Thoracic aorta (tissue), 2 donors: ENCODE measurements at regions not wholly inside any gene's neighbourhood (a gene's known extent, or its start where the extent isn't known, plus 50 kb on each side); places are given as distances from the start of the nearest gene placed in this dataset.

ENCODE experiments used
- ATAC-seq: fragments of 150-250 bp; one replicate; pipeline ENCODE4 v1.8.0; 2017; ENCODE audit warnings: low read depth; ENCODE audit not compliant: insufficient number of reproducible peaks, low FRiP score
- DNase-seq: peaks from one replicate; pipeline ENCODE4 v3.0.0-alpha.2; 2020; ENCODE audit warnings: low spot score
- H3K27ac ChIP-seq, 2 donors: fragments of 200-600 bp; sonication (generic); 1 replicate in 1 of 2; 2 replicates in 1 of 2; pipeline ENCODE4 v1.5.1; 2016; ENCODE audit warnings: mild to moderate bottlenecking in 2 of 2, moderate library complexity in 2 of 2
- H3K27me3 ChIP-seq: fragments of 200-600 bp; sonication (generic); replicated peaks from 2 replicates; pipeline ENCODE4 v1.6.0; 2016; ENCODE audit warnings: mild to moderate bottlenecking; ENCODE audit not compliant: insufficient read depth
- H3K36me3 ChIP-seq: fragments of 200-600 bp; sonication (generic); one replicate; pipeline ENCODE4 v1.5.1; 2016
- H3K4me1 ChIP-seq, 2 donors: fragments of 200-600 bp; sonication (generic); 1 replicate in 1 of 2; 2 replicates in 1 of 2; pipeline versions ENCODE4 v1.5.1 to v1.6.0; 2016; ENCODE audit warnings: low read depth in 2 of 2, mild to moderate bottlenecking in 1 of 2; ENCODE audit not compliant: control insufficient read depth in 1 of 2
- H3K4me3 ChIP-seq: fragments of 200-600 bp; sonication (generic); 2 replicates; pipeline ENCODE4 v1.5.1; 2016; ENCODE audit warnings: mild to moderate bottlenecking
- H3K9me3 ChIP-seq: fragments of 200-600 bp; sonication (generic); 2 replicates; pipeline ENCODE4 v1.5.1; 2016
- TF ChIP-seq, protein P1 (sequence below): fragments of 200-600 bp; sonication (generic); IDR thresholded peaks from one replicate; pipeline ENCODE4 v1.5.1; 2019; ENCODE audit warnings: antibody characterized with exemption

DNA sequence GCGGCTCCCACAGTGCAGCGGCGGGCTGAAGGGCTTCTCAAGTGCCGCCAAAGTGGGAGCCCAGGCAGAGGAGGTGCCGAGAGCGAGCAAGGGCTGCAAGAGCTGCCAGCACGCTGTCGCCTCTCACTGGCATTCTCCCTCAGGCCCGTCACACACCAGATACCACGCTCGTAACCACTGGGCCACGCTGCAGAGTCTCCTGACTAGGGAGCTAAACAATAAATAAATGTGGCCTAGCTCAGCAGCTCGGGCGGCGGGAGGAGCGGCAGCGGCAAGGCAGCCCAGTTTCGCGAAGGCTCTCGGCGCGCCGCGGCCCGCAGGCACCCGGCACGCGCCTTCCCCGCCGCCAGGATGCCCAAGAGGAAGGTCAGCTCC lies 55.9 kb upstream of the FAM174B start:
- Histone ChIP-seq H3K4me3 (no peak overlapping the region), H3K9me3 (no peaks in the 10 kb centered on the region), H3K27me3 (no peaks in the 10 kb centered on the region), H3K36me3 (no peaks in the 10 kb centered on the region), H3K27ac (no peak overlapping the region), H3K4me1 (peaks cover 0 to 5% of the 10 kb centered on the region in 2 donors)
- ATAC-seq (no peak), DNase-seq (no peak)
- TF ChIP-seq, protein P1, sequence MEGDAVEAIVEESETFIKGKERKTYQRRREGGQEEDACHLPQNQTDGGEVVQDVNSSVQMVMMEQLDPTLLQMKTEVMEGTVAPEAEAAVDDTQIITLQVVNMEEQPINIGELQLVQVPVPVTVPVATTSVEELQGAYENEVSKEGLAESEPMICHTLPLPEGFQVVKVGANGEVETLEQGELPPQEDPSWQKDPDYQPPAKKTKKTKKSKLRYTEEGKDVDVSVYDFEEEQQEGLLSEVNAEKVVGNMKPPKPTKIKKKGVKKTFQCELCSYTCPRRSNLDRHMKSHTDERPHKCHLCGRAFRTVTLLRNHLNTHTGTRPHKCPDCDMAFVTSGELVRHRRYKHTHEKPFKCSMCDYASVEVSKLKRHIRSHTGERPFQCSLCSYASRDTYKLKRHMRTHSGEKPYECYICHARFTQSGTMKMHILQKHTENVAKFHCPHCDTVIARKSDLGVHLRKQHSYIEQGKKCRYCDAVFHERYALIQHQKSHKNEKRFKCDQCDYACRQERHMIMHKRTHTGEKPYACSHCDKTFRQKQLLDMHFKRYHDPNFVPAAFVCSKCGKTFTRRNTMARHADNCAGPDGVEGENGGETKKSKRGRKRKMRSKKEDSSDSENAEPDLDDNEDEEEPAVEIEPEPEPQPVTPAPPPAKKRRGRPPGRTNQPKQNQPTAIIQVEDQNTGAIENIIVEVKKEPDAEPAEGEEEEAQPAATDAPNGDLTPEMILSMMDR, result no peak

- DNase-seq, result no peak
- Histone ChIP-seq H3K9me3 (no peaks in the 10 kb centered on the region), H3K27me3 (no peaks in the 10 kb centered on the region), H3K4me1 (peaks cover 0 to 5% of the 10 kb centered on the region in 2 donors), H3K36me3 (no peaks in the 10 kb centered on the region), H3K4me3 (peak overlapping the region; percentile 90), H3K27ac (peak overlapping the region; percentile 77 to 79)
- ATAC-seq, result peak; percentile 48
- TF ChIP-seq, protein P1, result no peak
Observed at GRCh38 chr15:92714077-92714476, 58.5 kb upstream of the FAM174B start.

DNA sequence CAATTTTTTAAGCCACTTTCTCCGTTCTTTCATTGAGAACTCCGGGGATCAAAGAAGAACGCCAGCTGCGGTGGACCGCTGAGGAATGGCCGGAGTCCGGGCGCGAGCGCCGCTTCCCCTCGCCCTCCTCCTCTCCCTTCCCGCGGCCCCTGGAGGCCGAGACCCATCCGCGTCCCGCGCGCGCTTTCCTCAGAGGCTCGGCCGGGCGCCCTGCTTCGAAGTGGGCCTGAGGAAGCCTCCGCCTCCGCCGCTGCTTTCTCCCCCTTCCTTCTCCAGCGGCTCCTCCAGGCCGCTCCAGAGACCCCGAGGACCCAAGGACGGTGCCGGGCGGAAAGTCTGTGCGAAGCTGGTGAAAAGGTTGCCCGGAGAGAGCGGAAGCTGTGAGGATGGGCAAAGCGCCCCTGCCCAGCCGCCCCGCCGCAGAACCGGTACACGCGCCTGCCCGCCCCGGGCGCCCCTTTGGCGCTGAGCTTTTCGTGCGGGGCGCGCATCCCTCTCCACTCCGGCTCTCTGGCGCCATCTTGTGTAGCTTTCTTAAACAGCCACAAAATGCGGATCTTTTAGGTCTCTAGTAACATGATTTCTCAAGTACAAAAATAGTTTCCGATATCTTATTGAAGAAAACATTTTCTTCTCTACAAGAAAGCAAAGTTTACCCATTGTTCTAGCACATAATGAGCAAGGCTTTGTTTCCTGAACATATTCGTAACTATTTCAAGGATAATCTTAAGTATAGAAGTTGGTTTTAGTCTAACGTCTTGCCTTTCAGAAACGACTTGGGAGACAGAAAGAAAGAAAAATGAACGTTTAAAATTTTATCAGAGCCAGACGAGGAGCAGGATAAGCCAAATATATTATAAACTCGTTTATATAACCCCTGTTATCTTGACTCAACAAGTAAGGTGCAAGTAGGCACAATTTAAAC lies 59.2 kb upstream of the FAM174B start:
- Histone ChIP-seq H3K9me3 (no peaks in the 10 kb centered on the region), H3K27ac (peak overlapping the region; percentile 77 to 79), H3K27me3 (no peaks in the 10 kb centered on the region), H3K4me3 (peak overlapping the region; percentile 90), H3K36me3 (no peaks in the 10 kb centered on the region), H3K4me1 (peaks cover 0 to 5% of the 10 kb centered on the region in 2 donors)
- TF ChIP-seq, protein P1, result peak; percentile 88
- peak; percentile 49 for DNase-seq
- peak; percentile 72 for ATAC-seq

GRCh38 chr15:92715758-92716157 lies 60.2 kb upstream of the FAM174B start:
- Histone ChIP-seq H3K4me3 (no peak overlapping the region), H3K27me3 (no peaks in the 10 kb centered on the region), H3K9me3 (no peaks in the 10 kb centered on the region), H3K36me3 (no peaks in the 10 kb centered on the region), H3K4me1 (peaks cover 0 to 5% of the 10 kb centered on the region in 2 donors), H3K27ac (no peak overlapping the region)
- TF ChIP-seq, protein P1, result no peak
- DNase-seq (no peak), ATAC-seq (no peak)

- Histone ChIP-seq H3K4me1 (peaks cover 0 to 5% of the 10 kb centered on the region in 2 donors), H3K9me3 (no peaks in the 10 kb centered on the region), H3K27ac (no peak overlapping the region), H3K4me3 (no peak overlapping the region), H3K36me3 (no peaks in the 10 kb centered on the region), H3K27me3 (no peaks in the 10 kb centered on the region)
- no peak for DNase-seq
- TF ChIP-seq, protein P1, result no peak
- no peak for ATAC-seq
Observed at GRCh38 chr15:92719021-92719420, 63.4 kb upstream of the FAM174B start.
